ENCODE measurements at regions not wholly inside any gene's neighbourhood (a gene's known extent, or its start where the extent isn't known, plus 50 kb on each side); places are given as distances from the start of the nearest gene placed in this dataset.

DNA sequence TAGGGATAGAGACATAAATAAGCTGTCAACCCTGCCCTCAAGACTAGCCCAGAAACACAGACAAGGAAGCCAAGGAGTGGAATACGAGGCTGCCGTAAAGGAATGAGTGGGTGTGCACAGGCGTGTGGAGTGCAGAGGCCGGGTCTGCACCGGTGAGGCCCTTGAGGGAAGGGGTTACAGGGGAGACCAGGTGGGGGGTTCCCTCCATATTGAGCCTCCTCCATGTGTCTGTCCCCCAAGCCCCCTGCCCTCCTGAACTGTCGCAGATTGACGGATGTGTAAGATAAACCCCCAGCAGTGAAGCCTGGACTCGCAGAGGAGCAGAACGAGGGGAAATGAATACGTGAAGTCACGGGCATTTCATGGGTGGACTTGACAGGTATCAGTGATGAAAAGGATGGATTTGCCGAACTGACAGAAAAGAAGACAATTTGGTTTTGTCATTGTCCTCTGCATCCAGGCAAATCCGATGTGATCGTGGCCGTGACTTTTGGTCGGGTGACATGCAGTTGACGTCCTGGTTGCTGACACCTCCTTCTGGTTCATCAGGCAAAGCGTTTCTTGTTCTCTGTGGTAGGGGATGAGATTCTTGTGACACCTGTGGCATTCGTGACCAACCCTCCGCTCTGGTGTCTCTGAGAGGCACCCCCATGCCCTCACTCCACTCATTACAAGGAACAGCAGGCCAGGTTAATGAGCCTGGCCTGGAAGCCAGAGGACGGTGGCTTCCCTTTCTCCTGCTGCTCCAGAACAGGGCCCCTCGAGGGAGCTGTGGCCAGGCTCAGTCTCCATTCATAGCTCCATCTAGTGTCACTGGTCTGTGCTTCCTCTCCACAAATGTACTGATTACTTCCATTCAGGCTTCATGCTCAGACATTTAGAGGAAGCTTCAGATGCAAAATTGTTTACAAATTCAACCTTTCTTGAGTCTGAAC lies 223.1 kb upstream of the B3GAT1 start:
- ChIA-PET CTCF (no interaction called here), POLR2A (no interaction called here)
- TF ChIP-seq, protein P1, sequence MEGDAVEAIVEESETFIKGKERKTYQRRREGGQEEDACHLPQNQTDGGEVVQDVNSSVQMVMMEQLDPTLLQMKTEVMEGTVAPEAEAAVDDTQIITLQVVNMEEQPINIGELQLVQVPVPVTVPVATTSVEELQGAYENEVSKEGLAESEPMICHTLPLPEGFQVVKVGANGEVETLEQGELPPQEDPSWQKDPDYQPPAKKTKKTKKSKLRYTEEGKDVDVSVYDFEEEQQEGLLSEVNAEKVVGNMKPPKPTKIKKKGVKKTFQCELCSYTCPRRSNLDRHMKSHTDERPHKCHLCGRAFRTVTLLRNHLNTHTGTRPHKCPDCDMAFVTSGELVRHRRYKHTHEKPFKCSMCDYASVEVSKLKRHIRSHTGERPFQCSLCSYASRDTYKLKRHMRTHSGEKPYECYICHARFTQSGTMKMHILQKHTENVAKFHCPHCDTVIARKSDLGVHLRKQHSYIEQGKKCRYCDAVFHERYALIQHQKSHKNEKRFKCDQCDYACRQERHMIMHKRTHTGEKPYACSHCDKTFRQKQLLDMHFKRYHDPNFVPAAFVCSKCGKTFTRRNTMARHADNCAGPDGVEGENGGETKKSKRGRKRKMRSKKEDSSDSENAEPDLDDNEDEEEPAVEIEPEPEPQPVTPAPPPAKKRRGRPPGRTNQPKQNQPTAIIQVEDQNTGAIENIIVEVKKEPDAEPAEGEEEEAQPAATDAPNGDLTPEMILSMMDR (IDR thresholded peaks at IDR 0.05; ENCODE audit: insufficient read depth, low read depth, low read length): no peak
- no peak for DNase-seq (ENCODE audit: low read depth)
- H3K36me3 ChIP-seq (ENCODE audit: control insufficient read depth, insufficient read depth, low read length): no peaks in the 10 kb centered on the region
- no peak overlapping the region for H3K4me3 ChIP-seq (ENCODE audit: low read depth, low read length)
- H3K27me3 ChIP-seq (ENCODE audit: control insufficient read depth, insufficient read depth, low read length): no peaks in the 10 kb centered on the region

- no peak for DNase-seq (ENCODE audit: low read depth)
- TF ChIP-seq, protein P1 (IDR thresholded peaks at IDR 0.05; ENCODE audit: insufficient read depth, low read depth, low read length): no peak
- ChIA-PET CTCF (no interaction called here), POLR2A (no interaction called here)
- no peaks in the 10 kb centered on the region for H3K27me3 ChIP-seq (ENCODE audit: control insufficient read depth, insufficient read depth, low read length)
- no peak overlapping the region for H3K4me3 ChIP-seq (ENCODE audit: low read depth, low read length)
- no peaks in the 10 kb centered on the region for H3K36me3 ChIP-seq (ENCODE audit: control insufficient read depth, insufficient read depth, low read length)
Measured at GRCh38 chr11:134633276-134633675, 221.2 kb upstream of the B3GAT1 start.

GRCh38 chr11:134632347-134633119 lies 220.5 kb upstream of the B3GAT1 start:
- H3K27me3 ChIP-seq (ENCODE audit: control insufficient read depth, insufficient read depth, low read length): no peaks in the 10 kb centered on the region
- TF ChIP-seq, protein P1 (IDR thresholded peaks at IDR 0.05; ENCODE audit: insufficient read depth, low read depth, low read length): no peak
- H3K4me3 ChIP-seq (ENCODE audit: low read depth, low read length): no peak overlapping the region
- DNase-seq (ENCODE audit: low read depth): no peak
- ChIA-PET POLR2A (no interaction called here), CTCF (no interaction called here)
- no peaks in the 10 kb centered on the region for H3K36me3 ChIP-seq (ENCODE audit: control insufficient read depth, insufficient read depth, low read length)

DNA sequence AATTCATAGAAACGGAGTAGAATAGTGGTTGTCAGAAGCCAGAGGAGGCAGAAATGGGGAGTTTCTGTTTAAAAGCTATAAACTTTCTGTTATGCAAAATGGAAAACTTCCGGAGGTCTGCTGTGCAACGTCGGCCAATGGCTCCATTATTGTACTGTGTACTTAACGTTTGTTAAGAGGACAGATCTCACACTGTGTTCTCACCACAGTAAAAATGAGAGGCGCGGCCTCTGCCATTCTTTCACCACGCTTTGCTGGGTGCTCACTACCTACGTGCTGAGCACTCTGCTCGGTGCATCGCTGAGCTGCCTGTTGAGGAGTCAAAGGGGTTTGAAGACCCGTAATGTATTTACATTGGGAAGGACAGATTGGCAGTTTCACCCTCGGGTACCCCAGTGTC lies 218.8 kb upstream of the B3GAT1 start:
- DNase-seq (ENCODE audit: low read depth): no peak
- ChIA-PET CTCF (no interaction called here), POLR2A (no interaction called here)
- TF ChIP-seq, protein P1 (IDR thresholded peaks at IDR 0.05; ENCODE audit: insufficient read depth, low read depth, low read length): no peak
- no peaks in the 10 kb centered on the region for H3K27me3 ChIP-seq (ENCODE audit: control insufficient read depth, insufficient read depth, low read length)
- no peak overlapping the region for H3K4me3 ChIP-seq (ENCODE audit: low read depth, low read length)
- H3K36me3 ChIP-seq (ENCODE audit: control insufficient read depth, insufficient read depth, low read length): no peaks in the 10 kb centered on the region

GRCh38 chr11:134628426-134628825 lies 216.4 kb upstream of the B3GAT1 start:
- ChIA-PET POLR2A (no interaction called here), CTCF (no interaction called here)
- no peaks in the 10 kb centered on the region for H3K36me3 ChIP-seq (ENCODE audit: control insufficient read depth, insufficient read depth, low read length)
- H3K4me3 ChIP-seq (ENCODE audit: low read depth, low read length): no peak overlapping the region
- no peaks in the 10 kb centered on the region for H3K27me3 ChIP-seq (ENCODE audit: control insufficient read depth, insufficient read depth, low read length)
- TF ChIP-seq, protein P1 (IDR thresholded peaks at IDR 0.05; ENCODE audit: insufficient read depth, low read depth, low read length): no peak
- no peak for DNase-seq (ENCODE audit: low read depth)

All from BJ (cell line).